Hippocampal formation (tissue), 2 donors: ENCODE measurements at regions not wholly inside any gene's neighbourhood (a gene's known extent, or its start where the extent isn't known, plus 50 kb on each side); places are given as distances from the start of the nearest gene placed in this dataset.

Experiments
- DNase-seq, 2 donors: peaks; one replicate each; lab custom pipeline; 2025; lab: John Stamatoyannopoulos, UW

DNA sequence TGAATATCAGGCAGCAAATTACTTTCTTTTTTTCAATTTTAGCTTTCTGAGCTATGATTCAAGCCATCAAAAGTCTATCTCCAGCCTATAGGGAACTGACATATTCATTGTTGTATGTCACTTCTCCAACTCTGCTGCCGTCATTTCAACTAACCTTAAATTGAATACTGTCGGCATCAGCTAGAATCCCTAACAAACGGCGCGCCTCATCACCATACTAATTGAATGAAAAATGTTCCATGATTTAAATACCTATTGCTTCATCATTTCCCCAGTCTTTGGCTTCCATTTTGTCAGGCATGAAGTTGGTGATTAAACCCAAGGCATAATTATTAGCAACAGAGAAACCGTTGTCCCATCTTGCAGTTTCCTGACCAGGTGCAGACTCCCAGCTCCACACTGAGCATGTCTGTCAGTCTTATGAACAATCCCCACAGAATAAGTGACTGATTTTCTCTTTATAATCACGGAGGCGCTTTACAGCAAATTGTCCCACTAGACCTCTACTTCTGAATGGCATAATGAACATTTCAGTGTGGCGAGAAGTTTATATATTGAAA, 83.5 kb upstream of the NPY start:
- no peak for DNase-seq

- DNase-seq: no peak
Measured at GRCh38 chr7:24201226-24201625, 82.8 kb upstream of the NPY start.

GRCh38 chr7:24212073-24212472, 71.9 kb upstream of the NPY start:
- no peak for DNase-seq

GRCh38 chr7:24213311-24213710, 70.7 kb upstream of the NPY start:
- no peak for DNase-seq

DNA sequence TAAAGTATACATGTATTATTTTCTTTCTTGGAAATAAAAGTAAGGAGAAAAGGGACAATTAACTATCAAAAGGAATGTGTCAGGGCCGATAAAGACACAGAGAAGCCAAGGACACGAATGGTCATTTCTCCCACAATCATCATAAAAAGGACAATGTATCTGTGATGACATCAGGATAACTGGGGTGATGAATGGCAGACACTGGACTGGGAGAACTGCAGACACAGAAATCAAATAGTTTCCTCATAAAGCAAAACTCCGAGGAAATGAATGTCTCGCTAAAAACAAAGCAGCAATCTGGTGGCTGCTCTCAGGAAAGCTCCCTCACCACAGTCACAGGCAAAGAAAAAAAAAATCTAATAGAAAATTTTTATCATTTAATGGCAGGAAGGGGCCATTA, 69.3 kb upstream of the NPY start:
- DNase-seq: no peak

GRCh38 chr7:24216576-24217125, 67.3 kb upstream of the NPY start:
- DNase-seq: no peak

- no peak for DNase-seq
Measured at GRCh38 chr7:24221500-24221899, 62.5 kb upstream of the NPY start.

GRCh38 chr7:24227068-24227467, 56.9 kb upstream of the NPY start:
- DNase-seq: no peak

DNA sequence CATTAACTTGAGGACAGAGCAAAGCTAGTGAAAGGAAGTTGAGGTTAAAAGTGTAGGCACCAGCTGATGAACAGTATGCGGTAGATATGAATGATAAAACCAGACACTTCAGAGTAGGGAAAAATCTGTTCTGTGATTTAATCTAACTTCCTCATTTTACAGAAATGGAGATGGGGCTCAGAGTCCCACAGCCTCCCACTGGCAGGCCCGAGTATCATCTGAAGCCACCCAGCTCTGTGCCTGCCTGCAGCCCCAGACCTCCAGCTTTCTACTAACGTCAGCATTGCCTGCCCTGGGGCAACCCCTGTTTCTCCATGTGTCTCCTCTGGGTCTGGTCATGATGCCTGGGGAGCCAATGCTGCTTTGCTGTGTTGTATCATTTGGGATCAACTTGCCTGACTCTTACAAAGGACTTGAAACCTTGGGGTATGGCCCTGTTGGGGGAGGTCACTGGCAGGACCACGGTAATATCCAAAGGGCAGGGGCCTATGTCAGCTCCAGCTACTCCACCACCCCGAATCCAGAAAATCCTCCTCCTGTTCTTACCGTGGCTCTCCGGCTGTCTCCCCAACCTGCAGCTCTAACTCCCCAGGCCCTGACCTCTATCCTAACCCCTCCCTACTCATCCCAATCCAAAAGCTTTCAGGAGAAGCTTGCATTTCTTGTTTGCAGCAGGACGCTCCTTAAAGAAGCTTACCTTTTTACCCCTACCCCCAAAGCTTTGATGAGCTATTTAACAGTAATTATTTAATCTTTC, 56.2 kb upstream of the NPY start:
- DNase-seq: no peak

GRCh38 chr7:24229481-24230226, 54.3 kb upstream of the NPY start:
- no peak for DNase-seq

DNA sequence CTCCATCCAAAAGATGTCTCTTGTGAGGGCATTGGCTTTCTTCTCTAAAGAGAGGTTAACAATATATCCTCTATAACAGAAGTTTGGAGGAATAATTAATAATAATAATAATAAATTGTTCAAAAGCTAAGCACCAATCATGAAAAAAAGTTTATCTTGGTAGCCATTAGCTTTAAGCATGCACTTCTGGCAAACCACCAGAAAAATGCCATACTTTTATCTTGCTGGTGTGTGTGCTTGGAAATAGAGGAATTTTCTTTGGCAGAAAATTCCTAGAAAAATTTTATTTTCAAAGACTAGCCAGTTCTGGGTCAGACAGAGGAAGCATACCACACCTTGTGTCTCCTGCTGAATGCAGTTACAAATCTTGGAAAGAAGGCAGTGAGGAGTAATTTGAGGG, 52.5 kb upstream of the NPY start:
- DNase-seq: no peak

- no peak for DNase-seq
Measured at GRCh38 chr7:24233386-24233785, 50.6 kb upstream of the NPY start.
